GM12891 (cell line): ENCODE measurements at regions not wholly inside any gene's neighbourhood (a gene's known extent, or its start where the extent isn't known, plus 50 kb on each side); places are given as distances from the start of the nearest gene placed in this dataset.

ENCODE experiments used
- POLR2A ChIP-seq: IDR thresholded peaks from 2 replicates; pipeline ENCODE4 v1.6.1; 2011; ENCODE audit warnings: low read depth, low read length, control low read depth
- POLR2AphosphoS5 ChIP-seq: IDR thresholded peaks from 2 replicates; pipeline ENCODE4 v1.6.1; 2011; ENCODE audit warnings: low read depth, low read length, control low read depth
- SPI1 ChIP-seq: IDR thresholded peaks from 2 replicates; pipeline ENCODE4 v1.6.1; 2011; ENCODE audit warnings: low read depth, low read length, control low read depth
- TAF1 ChIP-seq: IDR thresholded peaks from 2 replicates; pipeline ENCODE4 v1.6.1; 2011; ENCODE audit warnings: low read depth, low read length, control low read depth

DNA sequence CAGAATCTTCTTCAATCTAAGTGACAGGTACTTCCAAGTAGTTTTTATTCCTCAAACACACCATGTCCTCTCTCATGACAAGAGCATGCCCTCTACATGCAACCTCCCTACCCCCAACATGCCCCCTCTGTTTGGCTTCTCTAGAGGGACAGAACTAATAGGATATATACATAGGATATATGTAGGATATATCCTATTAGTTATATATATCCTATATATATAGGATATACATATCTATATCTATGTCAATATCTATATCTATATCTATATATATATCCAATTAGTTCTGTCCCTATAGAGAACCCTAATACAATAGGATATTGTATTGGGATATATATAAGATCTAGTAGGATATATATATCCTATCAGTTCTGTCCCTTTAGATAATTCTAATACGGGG, 701.9 kb upstream of the MIR17HG start:
- no peak for TF ChIP-seq POLR2AphosphoS5
- TF ChIP-seq POLR2A = no peak
- no peak for TF ChIP-seq TAF1
- TF ChIP-seq SPI1 = no peak
